ENCODE measurements at regions not wholly inside any gene's neighbourhood (a gene's known extent, or its start where the extent isn't known, plus 50 kb on each side); places are given as distances from the start of the nearest gene placed in this dataset.

DNA sequence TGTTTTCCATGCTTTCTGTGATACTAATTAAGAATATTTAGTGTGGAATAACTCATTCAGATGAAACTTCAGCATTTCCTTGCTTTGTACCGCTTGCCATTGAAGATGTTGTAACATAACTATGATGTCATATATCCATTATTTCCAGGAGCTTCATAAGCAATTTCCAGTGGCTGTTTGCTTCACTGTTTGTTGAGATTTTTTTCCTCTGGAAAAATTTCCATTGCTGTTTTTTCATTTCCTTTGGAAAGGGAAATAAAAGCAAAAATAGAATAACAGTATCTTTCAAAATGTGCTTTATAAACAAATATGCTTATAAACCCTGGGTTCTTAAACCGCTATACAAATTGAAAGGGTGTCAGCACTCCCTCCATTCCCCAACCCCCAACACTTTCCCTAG, 319.6 kb upstream of the SEMA6D start:
- no peaks in the 10 kb centered on the region for H3K27me3 ChIP-seq (replicated peaks; ENCODE audit: insufficient read depth, low read depth, low read length, poor library complexity)
- H3K4me1 ChIP-seq (ENCODE audit: insufficient read depth, low read length, poor library complexity, severe bottlenecking) = peaks cover 24% of the 10 kb centered on the region
- DNase-seq (ENCODE audit: low spot score) = no peak
- H3K36me3 ChIP-seq (ENCODE audit: insufficient read depth, low read length, poor library complexity, severe bottlenecking) = no peaks in the 10 kb centered on the region
- POLR2A ChIA-PET (ENCODE audit: low non-redundant PET) = no interaction called here
- H3K27ac ChIP-seq (ENCODE audit: low read depth, low read length, poor library complexity, severe bottlenecking) = no peak overlapping the region
- no peak overlapping the region for H3K4me3 ChIP-seq (ENCODE audit: low read depth, low read length, poor library complexity, severe bottlenecking)
- CTCF ChIA-PET = no interaction called here
- TF ChIP-seq EZH2 (IDR thresholded peaks at IDR 0.05; ENCODE audit: borderline replicate concordance, low read depth, low read length, poor library complexity, severe bottlenecking) = no peak
- TF ChIP-seq, protein P1, sequence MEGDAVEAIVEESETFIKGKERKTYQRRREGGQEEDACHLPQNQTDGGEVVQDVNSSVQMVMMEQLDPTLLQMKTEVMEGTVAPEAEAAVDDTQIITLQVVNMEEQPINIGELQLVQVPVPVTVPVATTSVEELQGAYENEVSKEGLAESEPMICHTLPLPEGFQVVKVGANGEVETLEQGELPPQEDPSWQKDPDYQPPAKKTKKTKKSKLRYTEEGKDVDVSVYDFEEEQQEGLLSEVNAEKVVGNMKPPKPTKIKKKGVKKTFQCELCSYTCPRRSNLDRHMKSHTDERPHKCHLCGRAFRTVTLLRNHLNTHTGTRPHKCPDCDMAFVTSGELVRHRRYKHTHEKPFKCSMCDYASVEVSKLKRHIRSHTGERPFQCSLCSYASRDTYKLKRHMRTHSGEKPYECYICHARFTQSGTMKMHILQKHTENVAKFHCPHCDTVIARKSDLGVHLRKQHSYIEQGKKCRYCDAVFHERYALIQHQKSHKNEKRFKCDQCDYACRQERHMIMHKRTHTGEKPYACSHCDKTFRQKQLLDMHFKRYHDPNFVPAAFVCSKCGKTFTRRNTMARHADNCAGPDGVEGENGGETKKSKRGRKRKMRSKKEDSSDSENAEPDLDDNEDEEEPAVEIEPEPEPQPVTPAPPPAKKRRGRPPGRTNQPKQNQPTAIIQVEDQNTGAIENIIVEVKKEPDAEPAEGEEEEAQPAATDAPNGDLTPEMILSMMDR (conservative IDR thresholded peaks at IDR 0.05; ENCODE audit: low read depth, low read length) = no peak
- BruUV-seq (replicated peaks) = no TSS peak
- no peaks in the 10 kb centered on the region for H3K9me3 ChIP-seq (ENCODE audit: low read depth, low read length, poor library complexity, severe bottlenecking)
- intact Hi-C loops (cut with micrococcal nuclease; ENCODE audit: unreplicated experiment) = no loop called here

DNA sequence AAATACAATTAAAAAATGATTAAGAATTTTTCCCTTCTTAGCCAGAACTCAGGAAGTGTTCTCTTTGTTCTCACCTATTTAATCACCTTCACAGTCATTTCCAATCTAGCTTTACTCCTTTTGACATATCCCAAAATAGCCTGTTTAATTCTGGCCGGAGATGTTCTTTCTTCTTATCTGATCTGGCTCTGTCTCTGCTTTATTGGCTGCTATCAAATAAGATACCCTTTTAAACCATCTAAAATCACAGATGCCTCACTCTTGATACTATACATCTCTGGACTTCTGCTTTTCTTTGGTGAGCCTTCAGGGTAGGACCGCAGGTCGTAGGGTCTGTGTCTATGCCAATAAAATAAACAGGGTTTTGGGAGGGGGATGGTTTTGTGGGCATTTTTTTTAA, 319.2 kb upstream of the SEMA6D start:
- intact Hi-C loops (cut with micrococcal nuclease; ENCODE audit: unreplicated experiment) = no loop called here
- H3K27ac ChIP-seq (ENCODE audit: low read depth, low read length, poor library complexity, severe bottlenecking) = no peak overlapping the region
- ChIA-PET CTCF (no interaction called here), POLR2A (ENCODE audit: low non-redundant PET) (no interaction called here)
- peaks cover 24% of the 10 kb centered on the region for H3K4me1 ChIP-seq (ENCODE audit: insufficient read depth, low read length, poor library complexity, severe bottlenecking)
- no peaks in the 10 kb centered on the region for H3K9me3 ChIP-seq (ENCODE audit: low read depth, low read length, poor library complexity, severe bottlenecking)
- BruUV-seq (replicated peaks) = no TSS peak
- H3K36me3 ChIP-seq (ENCODE audit: insufficient read depth, low read length, poor library complexity, severe bottlenecking) = no peaks in the 10 kb centered on the region
- DNase-seq (ENCODE audit: low spot score) = no peak
- no peak overlapping the region for H3K4me3 ChIP-seq (ENCODE audit: low read depth, low read length, poor library complexity, severe bottlenecking)
- H3K27me3 ChIP-seq (replicated peaks; ENCODE audit: insufficient read depth, low read depth, low read length, poor library complexity) = no peaks in the 10 kb centered on the region
- TF ChIP-seq, protein P1 (conservative IDR thresholded peaks at IDR 0.05; ENCODE audit: low read depth, low read length) = no peak
- TF ChIP-seq EZH2 (IDR thresholded peaks at IDR 0.05; ENCODE audit: borderline replicate concordance, low read depth, low read length, poor library complexity, severe bottlenecking) = no peak

DNA sequence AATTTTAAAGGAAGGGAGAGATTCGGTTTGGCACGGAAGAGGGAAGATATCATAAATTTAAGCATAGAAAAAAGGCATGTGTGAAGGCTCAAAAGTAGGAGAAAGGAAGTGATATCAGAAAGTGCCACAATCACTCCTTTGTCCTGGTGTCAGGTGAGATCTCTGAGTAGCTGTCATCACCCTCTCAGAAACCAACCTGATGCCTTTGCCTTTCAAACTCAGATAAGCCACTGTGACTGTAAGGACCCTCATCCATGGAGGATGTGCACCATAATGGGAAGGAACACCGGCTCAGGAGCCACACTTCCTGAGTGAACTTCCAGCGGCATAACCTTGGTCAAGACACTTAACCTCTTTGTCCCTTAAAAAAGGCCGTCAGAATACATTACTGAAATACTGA, 318.7 kb upstream of the SEMA6D start:
- no TSS peak for BruUV-seq (replicated peaks)
- no peaks in the 10 kb centered on the region for H3K27me3 ChIP-seq (replicated peaks; ENCODE audit: insufficient read depth, low read depth, low read length, poor library complexity)
- CTCF ChIA-PET = no interaction called here
- POLR2A ChIA-PET (ENCODE audit: low non-redundant PET) = no interaction called here
- intact Hi-C loops (cut with micrococcal nuclease; ENCODE audit: unreplicated experiment) = no loop called here
- H3K36me3 ChIP-seq (ENCODE audit: insufficient read depth, low read length, poor library complexity, severe bottlenecking) = no peaks in the 10 kb centered on the region
- no peak for DNase-seq (ENCODE audit: low spot score)
- no peaks in the 10 kb centered on the region for H3K9me3 ChIP-seq (ENCODE audit: low read depth, low read length, poor library complexity, severe bottlenecking)
- no peak overlapping the region for H3K4me3 ChIP-seq (ENCODE audit: low read depth, low read length, poor library complexity, severe bottlenecking)
- TF ChIP-seq EZH2 (IDR thresholded peaks at IDR 0.05; ENCODE audit: borderline replicate concordance, low read depth, low read length, poor library complexity, severe bottlenecking) = no peak
- TF ChIP-seq, protein P1 (conservative IDR thresholded peaks at IDR 0.05; ENCODE audit: low read depth, low read length) = no peak
- peaks cover 24% of the 10 kb centered on the region for H3K4me1 ChIP-seq (ENCODE audit: insufficient read depth, low read length, poor library complexity, severe bottlenecking)
- no peak overlapping the region for H3K27ac ChIP-seq (ENCODE audit: low read depth, low read length, poor library complexity, severe bottlenecking)
